Smooth muscle cell (in vitro differentiated cells): ENCODE measurements at regions not wholly inside any gene's neighbourhood (a gene's known extent, or its start where the extent isn't known, plus 50 kb on each side); places are given as distances from the start of the nearest gene placed in this dataset.

Experiments used
- DNase-seq: peaks from one replicate; lab custom pipeline; 2025; ENCODE audit not compliant: unreplicated experiment; lab: John Stamatoyannopoulos, UW
- H2AFZ ChIP-seq: fragments of 200-600 bp; sonication (generic); 2 replicates; pipeline ENCODE4 v1.6.0; 2016; ENCODE audit warnings: antibody characterized with exemption, low read depth, mild to moderate bottlenecking
- H3F3A ChIP-seq: fragments of 200-600 bp; sonication (generic); 2 replicates; pipeline ENCODE4 v1.6.0; 2017; ENCODE audit warnings: antibody characterized with exemption, low read depth
- H3K27ac ChIP-seq: fragments of 200-600 bp; sonication (generic); 2 replicates; pipeline ENCODE4 v1.5.1; 2016; ENCODE audit warnings: low read depth, mild to moderate bottlenecking
- H3K27me3 ChIP-seq: fragments of 200-600 bp; sonication (generic); 2 replicates; pipeline ENCODE4 v1.6.1; 2016; ENCODE audit warnings: low read depth, mild to moderate bottlenecking
- H3K36me3 ChIP-seq: fragments of 200-600 bp; sonication (generic); 2 replicates; pipeline ENCODE4 v1.5.1; 2016; ENCODE audit warnings: low read depth
- H3K4me1 ChIP-seq: fragments of 200-600 bp; sonication (generic); 2 replicates; pipeline ENCODE4 v1.5.1; 2016; ENCODE audit warnings: low read depth
- H3K4me2 ChIP-seq: fragments of 200-600 bp; sonication (generic); 2 replicates; pipeline ENCODE4 v1.6.0; 2016; ENCODE audit warnings: mild to moderate bottlenecking
- H3K4me3 ChIP-seq: fragments of 200-600 bp; sonication (generic); 2 replicates; pipeline ENCODE4 v1.5.1; 2016; ENCODE audit warnings: mild to moderate bottlenecking
- H3K79me2 ChIP-seq: fragments of 200-600 bp; sonication (generic); 2 replicates; pipeline ENCODE4 v1.6.0; 2016; ENCODE audit warnings: low read depth, mild to moderate bottlenecking
- H3K9ac ChIP-seq: fragments of 200-600 bp; sonication (generic); 2 replicates; pipeline ENCODE4 v1.6.0; 2016; ENCODE audit warnings: low read depth
- H3K9me3 ChIP-seq: fragments of 200-600 bp; sonication (generic); replicated peaks from 2 replicates; pipeline ENCODE4 v1.5.1; 2016; ENCODE audit warnings: low read depth
- H4K20me1 ChIP-seq: fragments of 200-600 bp; sonication (generic); 2 replicates; pipeline ENCODE4 v1.6.0; 2016; ENCODE audit warnings: low read depth
- WGBS: methylation state at CpG from one replicate; pipeline ENCODE4 v1.1.7; 2016; ENCODE audit warnings: low lambda C conversion rate; 5-methylcytosine and 5-hydroxymethylcytosine counted together
- TF ChIP-seq, protein P1 (sequence below): fragments of 200-600 bp; sonication (generic); IDR thresholded peaks from 2 replicates; pipeline ENCODE4 v1.5.1; 2017; ENCODE audit warnings: borderline replicate concordance, mild to moderate bottlenecking, antibody characterized with exemption; ENCODE audit not compliant: insufficient read depth, poor library complexity, severe bottlenecking

DNA sequence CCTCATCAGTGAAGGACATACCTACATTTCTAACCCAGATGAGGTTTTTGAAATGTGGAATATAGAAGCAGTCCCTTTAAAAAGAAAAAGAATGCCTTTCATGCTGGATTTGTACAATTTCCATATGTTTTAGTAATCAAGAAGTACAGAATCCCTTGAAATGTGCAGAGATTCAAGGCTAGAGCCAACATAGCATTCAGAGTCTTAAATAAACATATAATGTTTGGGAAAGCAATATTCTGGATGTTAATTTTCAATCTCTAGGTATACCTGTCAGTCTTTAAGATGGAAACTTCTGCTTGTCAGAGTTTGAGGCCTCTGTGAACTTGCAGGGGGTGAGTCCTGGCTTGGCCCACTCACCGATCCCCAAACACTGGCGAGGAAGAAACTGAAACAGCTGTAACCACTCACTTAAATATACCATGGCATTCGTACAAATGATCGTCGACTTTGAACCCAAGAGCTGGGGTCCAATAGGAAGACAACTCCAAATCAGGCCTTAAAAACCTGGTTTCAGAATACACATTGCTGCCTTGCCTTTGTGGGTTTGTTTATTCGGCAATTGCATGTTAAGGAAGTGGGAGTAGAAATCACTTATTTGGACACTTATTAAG is 132.8 kb upstream of the NCK2 start:
- no peaks in the 10 kb centered on the region for H3K9me3 ChIP-seq
- no peak overlapping the region for H3K27ac ChIP-seq
- DNase-seq: no peak
- TF ChIP-seq, protein P1, sequence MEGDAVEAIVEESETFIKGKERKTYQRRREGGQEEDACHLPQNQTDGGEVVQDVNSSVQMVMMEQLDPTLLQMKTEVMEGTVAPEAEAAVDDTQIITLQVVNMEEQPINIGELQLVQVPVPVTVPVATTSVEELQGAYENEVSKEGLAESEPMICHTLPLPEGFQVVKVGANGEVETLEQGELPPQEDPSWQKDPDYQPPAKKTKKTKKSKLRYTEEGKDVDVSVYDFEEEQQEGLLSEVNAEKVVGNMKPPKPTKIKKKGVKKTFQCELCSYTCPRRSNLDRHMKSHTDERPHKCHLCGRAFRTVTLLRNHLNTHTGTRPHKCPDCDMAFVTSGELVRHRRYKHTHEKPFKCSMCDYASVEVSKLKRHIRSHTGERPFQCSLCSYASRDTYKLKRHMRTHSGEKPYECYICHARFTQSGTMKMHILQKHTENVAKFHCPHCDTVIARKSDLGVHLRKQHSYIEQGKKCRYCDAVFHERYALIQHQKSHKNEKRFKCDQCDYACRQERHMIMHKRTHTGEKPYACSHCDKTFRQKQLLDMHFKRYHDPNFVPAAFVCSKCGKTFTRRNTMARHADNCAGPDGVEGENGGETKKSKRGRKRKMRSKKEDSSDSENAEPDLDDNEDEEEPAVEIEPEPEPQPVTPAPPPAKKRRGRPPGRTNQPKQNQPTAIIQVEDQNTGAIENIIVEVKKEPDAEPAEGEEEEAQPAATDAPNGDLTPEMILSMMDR: no peak
- no peaks in the 10 kb centered on the region for H3K4me1 ChIP-seq
- H2AFZ ChIP-seq: no peak overlapping the region
- no peaks in the 10 kb centered on the region for H3K27me3 ChIP-seq
- H3K4me2 ChIP-seq: no peak overlapping the region
- no peaks in the 10 kb centered on the region for H3K36me3 ChIP-seq
- H3K4me3 ChIP-seq: no peak overlapping the region
- 92% methylated on average over 6 of the region's 6 CpGs for WGBS
- H3K9ac ChIP-seq: no peak overlapping the region
- H4K20me1 ChIP-seq: no peaks in the 10 kb centered on the region
- H3F3A ChIP-seq: no peaks in the 10 kb centered on the region
- no peaks in the 10 kb centered on the region for H3K79me2 ChIP-seq

DNA sequence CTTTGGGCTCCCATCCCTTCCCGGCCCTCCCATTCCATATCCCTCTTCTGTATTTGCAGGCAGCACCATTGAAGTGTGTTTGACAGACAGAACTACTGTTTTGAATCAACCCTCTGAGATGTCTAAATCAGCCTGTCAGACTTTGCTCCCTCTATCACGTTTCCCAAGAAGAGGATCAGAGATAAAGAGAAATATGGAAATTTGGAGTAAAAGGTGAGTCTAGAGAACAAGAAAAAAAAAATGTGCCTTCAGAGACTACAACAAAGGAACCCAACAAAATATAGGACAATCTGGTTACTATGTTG is 133.4 kb upstream of the NCK2 start:
- TF ChIP-seq, protein P1: no peak

DNA sequence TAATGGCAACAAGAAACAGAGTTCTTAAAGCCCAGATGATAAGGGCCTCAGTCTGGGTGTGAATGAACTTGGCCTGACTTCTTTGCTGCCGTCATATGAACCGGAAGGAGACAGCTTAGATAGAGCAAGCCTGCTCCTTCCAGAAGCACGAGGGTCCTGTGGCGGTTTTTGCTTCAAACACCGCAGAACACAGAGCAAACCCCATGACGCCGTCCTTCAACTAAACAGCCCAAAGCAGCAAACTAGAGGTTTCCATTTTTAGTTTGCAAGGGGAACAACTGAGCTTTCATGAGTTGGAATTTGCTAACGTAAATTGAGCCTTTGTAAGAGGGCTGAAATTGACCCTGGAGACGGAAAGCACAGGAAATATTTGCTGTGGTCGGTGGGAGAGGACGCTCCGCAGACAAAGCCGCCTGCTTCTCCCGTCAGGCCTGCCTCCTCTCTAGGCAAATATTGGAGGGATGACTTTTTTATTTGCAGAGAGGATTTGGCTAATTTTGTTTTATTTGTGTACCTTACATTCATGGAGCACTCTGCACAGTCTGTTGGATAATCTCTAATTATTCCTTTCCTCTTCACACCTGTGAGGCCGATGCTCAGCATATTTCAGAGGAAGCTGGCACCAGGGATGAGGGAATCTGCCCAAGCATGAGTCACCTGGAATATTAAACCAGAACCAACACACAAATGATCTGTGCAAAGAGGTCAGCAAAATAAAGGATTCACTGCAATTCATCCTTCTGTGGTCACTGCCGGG is 134.0 kb upstream of the NCK2 start:
- Histone ChIP-seq H3K27me3 (no peaks in the 10 kb centered on the region), H3K4me1 (no peaks in the 10 kb centered on the region), H3K4me3 (no peak overlapping the region), H3K27ac (no peak overlapping the region), H2AFZ (no peak overlapping the region), H3F3A (no peaks in the 10 kb centered on the region), H3K36me3 (no peaks in the 10 kb centered on the region), H4K20me1 (no peaks in the 10 kb centered on the region), H3K9ac (no peak overlapping the region), H3K79me2 (no peaks in the 10 kb centered on the region), H3K4me2 (no peak overlapping the region), H3K9me3 (no peaks in the 10 kb centered on the region)
- no peak for DNase-seq
- TF ChIP-seq, protein P1: no peak
- 72% methylated on average over 16 of the region's 16 CpGs for WGBS

More for the DNA sequence above, 133.4 kb upstream of the NCK2 start:
- Histone ChIP-seq H3K27me3 (no peaks in the 10 kb centered on the region), H2AFZ (no peak overlapping the region), H3K4me1 (no peaks in the 10 kb centered on the region), H3K9ac (no peak overlapping the region), H3K4me2 (no peak overlapping the region), H3K9me3 (no peaks in the 10 kb centered on the region), H3F3A (no peaks in the 10 kb centered on the region), H3K4me3 (no peak overlapping the region), H3K27ac (no peak overlapping the region), H3K36me3 (no peaks in the 10 kb centered on the region), H3K79me2 (no peaks in the 10 kb centered on the region), H4K20me1 (no peaks in the 10 kb centered on the region)
- 87% methylated on average over 2 of the region's 2 CpGs for WGBS
- no peak for DNase-seq
